RWPE2 (cell line): ENCODE measurements at regions not wholly inside any gene's neighbourhood (a gene's known extent, or its start where the extent isn't known, plus 50 kb on each side); places are given as distances from the start of the nearest gene placed in this dataset.

Experiments
- ATAC-seq: fragments of 200-7000 bp; cut with Tn5 transposase; 3 replicates; pipeline ENCODE4 v1.9.1; 2021; ENCODE audit warnings: low read depth
- DNase-seq: peaks from one replicate; pipeline ENCODE4 v3.0.0-alpha.2; 2020; ENCODE audit warnings: low spot score
- H3K27ac ChIP-seq: fragments of 450-650 bp; 2 replicates; pipeline ENCODE4 v1.5.1; 2017; ENCODE audit warnings: mild to moderate bottlenecking; ENCODE audit not compliant: poor library complexity, severe bottlenecking
- H3K27me3 ChIP-seq: fragments of 250-450 bp; sonication (Bioruptor Pico); 2 replicates; pipeline ENCODE4 v1.5.1; 2021; ENCODE audit warnings: mild to moderate bottlenecking, moderate library complexity; ENCODE audit not compliant: insufficient read depth, poor library complexity, severe bottlenecking
- H3K36me3 ChIP-seq: fragments of 250-450 bp; sonication (Bioruptor Pico); 2 replicates; pipeline ENCODE4 v1.5.1; 2020; ENCODE audit warnings: low read depth, mild to moderate bottlenecking, moderate library complexity
- H3K4me1 ChIP-seq: fragments of 250-450 bp; sonication (Bioruptor Pico); 2 replicates; pipeline ENCODE4 v1.5.1; 2021; ENCODE audit warnings: mild to moderate bottlenecking, moderate library complexity; ENCODE audit not compliant: insufficient read depth, poor library complexity, severe bottlenecking
- H3K4me3 ChIP-seq: fragments of 250-450 bp; sonication (Bioruptor Pico); 2 replicates; pipeline ENCODE4 v1.5.1; 2021; ENCODE audit warnings: mild to moderate bottlenecking, moderate library complexity; ENCODE audit not compliant: severe bottlenecking
- H3K9me3 ChIP-seq: fragments of 250-450 bp; sonication (Bioruptor Pico); 2 replicates; pipeline ENCODE4 v1.5.1; 2021; ENCODE audit warnings: mild to moderate bottlenecking, moderate library complexity; ENCODE audit not compliant: severe bottlenecking
- TF ChIP-seq, protein P1 (sequence below): fragments of 450-650 bp; IDR thresholded peaks from one replicate; pipeline ENCODE4 v1.5.1; 2017; ENCODE audit warnings: mild to moderate bottlenecking, moderate library complexity; ENCODE audit not compliant: poor library complexity, severe bottlenecking

DNA sequence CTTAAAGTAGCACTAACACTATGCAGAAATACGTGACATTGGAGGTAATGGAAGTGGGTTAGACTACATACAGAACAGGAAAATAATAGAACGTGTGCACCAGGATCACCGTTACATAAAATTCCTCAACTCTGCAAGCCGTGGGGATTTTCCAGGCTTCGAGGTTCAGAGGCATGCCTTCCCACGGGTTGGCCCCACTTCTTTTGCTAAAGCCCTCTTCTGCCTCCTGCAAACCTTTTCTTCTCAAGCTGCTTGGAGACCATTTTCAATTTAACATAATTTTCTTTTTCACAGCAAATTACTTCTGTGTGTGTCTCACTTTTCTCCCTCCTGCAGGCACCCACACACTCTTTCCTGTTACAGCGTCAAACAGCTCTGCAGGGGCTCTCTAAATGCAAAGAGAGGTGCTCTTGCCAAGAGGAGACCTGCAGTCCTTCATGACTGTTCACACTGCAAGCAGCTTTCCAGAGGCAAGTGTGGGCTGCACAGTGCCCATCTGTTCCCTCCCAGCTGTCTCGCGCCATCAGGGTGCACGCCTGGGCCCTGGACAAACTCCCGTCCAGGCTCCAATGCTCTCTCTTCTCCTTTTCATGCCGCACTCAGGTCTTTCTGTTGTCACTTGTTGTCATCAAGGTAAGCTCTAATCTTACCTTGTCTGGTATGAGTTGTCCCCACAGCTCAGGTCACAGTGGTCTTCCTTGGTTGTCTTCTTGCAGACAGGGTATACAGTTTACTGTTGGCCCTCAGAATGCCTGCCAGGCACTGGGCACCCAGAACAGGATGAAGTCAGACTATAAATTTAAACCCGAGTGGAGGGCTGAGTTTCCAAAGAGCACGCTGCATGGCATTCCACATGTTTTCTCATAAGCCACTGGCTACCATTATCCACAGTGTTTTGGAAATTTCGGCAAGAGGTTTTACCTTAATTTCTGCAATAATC, 164.8 kb upstream of the GGTLC1 start:
- Histone ChIP-seq H3K4me1 (no peaks in the 10 kb centered on the region), H3K27ac (no peak overlapping the region), H3K36me3 (no peaks in the 10 kb centered on the region), H3K4me3 (no peak overlapping the region), H3K9me3 (no peaks in the 10 kb centered on the region), H3K27me3 (no peaks in the 10 kb centered on the region)
- ATAC-seq (no peak), DNase-seq (no peak)
- TF ChIP-seq, protein P1, sequence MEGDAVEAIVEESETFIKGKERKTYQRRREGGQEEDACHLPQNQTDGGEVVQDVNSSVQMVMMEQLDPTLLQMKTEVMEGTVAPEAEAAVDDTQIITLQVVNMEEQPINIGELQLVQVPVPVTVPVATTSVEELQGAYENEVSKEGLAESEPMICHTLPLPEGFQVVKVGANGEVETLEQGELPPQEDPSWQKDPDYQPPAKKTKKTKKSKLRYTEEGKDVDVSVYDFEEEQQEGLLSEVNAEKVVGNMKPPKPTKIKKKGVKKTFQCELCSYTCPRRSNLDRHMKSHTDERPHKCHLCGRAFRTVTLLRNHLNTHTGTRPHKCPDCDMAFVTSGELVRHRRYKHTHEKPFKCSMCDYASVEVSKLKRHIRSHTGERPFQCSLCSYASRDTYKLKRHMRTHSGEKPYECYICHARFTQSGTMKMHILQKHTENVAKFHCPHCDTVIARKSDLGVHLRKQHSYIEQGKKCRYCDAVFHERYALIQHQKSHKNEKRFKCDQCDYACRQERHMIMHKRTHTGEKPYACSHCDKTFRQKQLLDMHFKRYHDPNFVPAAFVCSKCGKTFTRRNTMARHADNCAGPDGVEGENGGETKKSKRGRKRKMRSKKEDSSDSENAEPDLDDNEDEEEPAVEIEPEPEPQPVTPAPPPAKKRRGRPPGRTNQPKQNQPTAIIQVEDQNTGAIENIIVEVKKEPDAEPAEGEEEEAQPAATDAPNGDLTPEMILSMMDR: no peak

DNA sequence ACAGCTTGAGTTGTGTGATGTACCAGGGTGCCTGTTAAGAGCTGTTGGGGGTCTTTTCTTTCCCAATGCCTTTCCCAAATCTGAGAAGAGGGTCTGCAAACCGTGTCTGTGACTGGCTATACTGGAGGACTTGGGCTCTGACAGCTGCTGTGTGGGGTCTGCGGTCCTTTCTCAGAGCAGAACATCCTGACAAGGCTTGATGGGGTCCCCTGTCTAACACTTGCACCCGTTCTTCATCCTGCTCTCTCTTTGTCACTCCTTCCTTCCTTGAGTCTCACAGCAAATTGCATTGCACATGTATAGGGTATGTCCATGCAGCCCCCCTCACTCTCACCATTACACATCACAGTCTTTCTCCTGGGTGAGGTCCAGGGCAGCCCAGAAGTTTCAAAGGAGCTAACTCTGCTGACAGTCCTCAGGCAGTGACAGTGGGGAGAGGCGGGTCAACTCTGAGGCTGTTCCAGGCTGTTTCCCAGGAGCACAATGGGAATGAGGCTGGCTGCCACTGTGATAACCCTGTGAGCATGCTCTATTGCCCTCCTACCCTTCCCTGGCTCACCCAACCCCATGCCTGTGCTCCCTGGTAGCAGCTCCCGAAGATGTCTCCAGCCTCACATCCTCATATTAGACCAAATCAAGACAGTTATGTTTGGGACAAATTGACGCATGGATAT, 163.2 kb upstream of the GGTLC1 start:
- ATAC-seq: no peak

DNA sequence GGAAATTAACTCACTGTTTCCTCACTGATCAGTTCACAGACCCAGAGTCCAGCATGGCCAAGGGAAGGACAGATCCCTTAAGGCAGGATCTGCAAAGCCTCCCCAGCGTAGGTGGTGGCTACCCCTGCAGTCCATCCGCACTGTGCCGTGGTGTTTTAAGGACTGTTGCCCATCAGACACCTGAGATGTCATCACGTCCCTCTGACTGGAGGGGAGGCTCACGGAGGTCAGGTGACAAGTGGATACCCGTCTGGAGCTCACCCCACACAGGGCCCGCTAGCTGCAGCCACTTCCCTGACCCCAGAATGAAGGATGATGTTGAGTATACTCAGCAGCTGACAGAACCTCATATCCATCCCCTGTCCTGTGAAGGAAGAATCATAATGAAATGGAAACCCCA, 161.8 kb upstream of the GGTLC1 start:
- ATAC-seq: no peak
- TF ChIP-seq, protein P1: peak; percentile 3

More for the DNA sequence above, 163.2 kb upstream of the GGTLC1 start:
- Histone ChIP-seq H3K4me3 (no peak overlapping the region), H3K27ac (no peak overlapping the region), H3K9me3 (no peaks in the 10 kb centered on the region), H3K4me1 (no peaks in the 10 kb centered on the region), H3K36me3 (no peaks in the 10 kb centered on the region), H3K27me3 (no peaks in the 10 kb centered on the region)
- no peak for DNase-seq
- TF ChIP-seq, protein P1: no peak

DNA sequence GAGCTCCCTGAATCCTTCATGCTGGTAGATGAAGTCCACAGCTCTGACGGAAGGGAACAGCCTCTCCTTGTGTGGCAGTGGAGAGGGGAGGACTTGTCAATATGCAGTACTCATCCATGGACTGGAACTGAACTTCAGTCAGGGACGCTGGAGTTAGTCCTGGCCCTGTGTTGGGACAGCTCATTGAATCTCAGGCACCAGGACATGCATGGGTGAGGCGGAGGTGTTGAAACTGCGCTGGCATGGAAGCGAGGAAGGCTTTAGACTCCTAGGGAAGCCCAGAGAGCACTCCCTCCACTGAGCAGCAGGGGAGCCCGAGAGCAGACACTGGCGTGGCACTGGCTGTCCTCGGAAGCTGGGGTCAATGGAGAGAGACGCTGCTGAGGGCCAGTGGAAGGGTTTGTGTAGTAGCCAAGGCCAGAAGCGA, 161.3 kb upstream of the GGTLC1 start:
- no peaks in the 10 kb centered on the region for H3K27me3 ChIP-seq
- TF ChIP-seq, protein P1: peak; percentile 16
- H3K4me3 ChIP-seq: no peak overlapping the region
- no peaks in the 10 kb centered on the region for H3K9me3 ChIP-seq
- no peaks in the 10 kb centered on the region for H3K4me1 ChIP-seq
- H3K36me3 ChIP-seq: no peaks in the 10 kb centered on the region
- no peak overlapping the region for H3K27ac ChIP-seq
- ATAC-seq: 0 out of 3 replicates have a peak, but pooled peaks have one; percentile 33
- no peak for DNase-seq

More for the DNA sequence above, 161.8 kb upstream of the GGTLC1 start:
- no peak for DNase-seq
- Histone ChIP-seq H3K27ac (no peak overlapping the region), H3K4me1 (no peaks in the 10 kb centered on the region), H3K9me3 (no peaks in the 10 kb centered on the region), H3K4me3 (no peak overlapping the region), H3K36me3 (no peaks in the 10 kb centered on the region), H3K27me3 (no peaks in the 10 kb centered on the region)
